ENCODE measurements at regions not wholly inside any gene's neighbourhood (a gene's known extent, or its start where the extent isn't known, plus 50 kb on each side); places are given as distances from the start of the nearest gene placed in this dataset.
"Not testable (repeated sequence)": the region's sequence is repeated elsewhere in the genome, so short reads cannot be mapped to it uniquely, and the experiment has no call there.

- ATAC-seq = no peak
Measured at GRCh38 chr5:29218138-29218537, 1975.3 kb upstream of the CDH6 start.

- ATAC-seq = no peak
Measured at GRCh38 chr5:29214839-29215238, 1978.6 kb upstream of the CDH6 start.

GRCh38 chr5:29213475-29213874, 1980.0 kb upstream of the CDH6 start:
- ATAC-seq = no peak

- no peak for ATAC-seq
Measured at GRCh38 chr5:29208024-29208423, 1985.5 kb upstream of the CDH6 start.

GRCh38 chr5:29203049-29203448, 1990.4 kb upstream of the CDH6 start:
- no peak for ATAC-seq

- ATAC-seq = no peak
Measured at GRCh38 chr5:29197631-29198454, 1995.6 kb upstream of the CDH6 start.

GRCh38 chr5:29193972-29194371, 1999.5 kb upstream of the CDH6 start:
- ATAC-seq = no peak

GRCh38 chr5:29191269-29192048, 2002.0 kb upstream of the CDH6 start:
- not testable (repeated sequence) for ATAC-seq

GRCh38 chr5:29190398-29190797, 2003.1 kb upstream of the CDH6 start:
- not testable (repeated sequence) for ATAC-seq

- ATAC-seq = not testable (repeated sequence)
Measured at GRCh38 chr5:29186380-29186779, 2007.1 kb upstream of the CDH6 start.

- ATAC-seq = no peak
Measured at GRCh38 chr5:29185558-29185957, 2007.9 kb upstream of the CDH6 start.

- no peak for ATAC-seq
Measured at GRCh38 chr5:29175774-29176173, 2017.7 kb upstream of the CDH6 start.

- no peak for ATAC-seq
Measured at GRCh38 chr5:29170599-29170998, 2022.9 kb upstream of the CDH6 start.

- no peak for ATAC-seq
Measured at GRCh38 chr5:29169886-29170285, 2023.6 kb upstream of the CDH6 start.

GRCh38 chr5:29162297-29162696, 2031.2 kb upstream of the CDH6 start:
- ATAC-seq = no peak

GRCh38 chr5:29161399-29162291, 2031.8 kb upstream of the CDH6 start:
- no peak for ATAC-seq

GRCh38 chr5:29157975-29158374, 2035.5 kb upstream of the CDH6 start:
- no peak for ATAC-seq

GRCh38 chr5:29150840-29151239, 2042.6 kb upstream of the CDH6 start:
- no peak for ATAC-seq

GRCh38 chr5:29148581-29148980, 2044.9 kb upstream of the CDH6 start:
- ATAC-seq = no peak

GRCh38 chr5:29148073-29148472, 2045.4 kb upstream of the CDH6 start:
- no peak for ATAC-seq

- ATAC-seq = no peak
Measured at GRCh38 chr5:29143266-29143665, 2050.2 kb upstream of the CDH6 start.

- no peak for ATAC-seq
Measured at GRCh38 chr5:29134418-29134817, 2059.1 kb upstream of the CDH6 start.

GRCh38 chr5:29131285-29131684, 2062.2 kb upstream of the CDH6 start:
- no peak for ATAC-seq
